H1 (cell line): ENCODE measurements at regions not wholly inside any gene's neighbourhood (a gene's known extent, or its start where the extent isn't known, plus 50 kb on each side); places are given as distances from the start of the nearest gene placed in this dataset.

ENCODE experiments used
- CTCF ChIA-PET: fragments of 300-600 bp; sonication (Branson Sonifier 250); formaldehyde crosslinking; loops from one replicate; lab custom pipeline; 2021; ENCODE audit not compliant: partially characterized antibody; lab: Charles Lee
- POLR2A ChIA-PET: fragments of 300-600 bp; sonication (Branson Sonifier 250); formaldehyde crosslinking; loops from one replicate; lab custom pipeline; 2021; ENCODE audit warnings: inconsistent platforms; ENCODE audit not compliant: partially characterized antibody; lab: Charles Lee
- DNase-seq, 2 experiments: peaks; one replicate each; pipeline versions ENCODE4 v3.0.0 to v3.0.0-alpha.2; 2010 to 2022; ENCODE audit warnings: low spot score in 2 of 2, low read depth in 1 of 2, mixed read lengths in 1 of 2
- FAIRE-seq: peaks from 2 replicates; lab custom pipeline; 2011; peaks lifted over from hg19 to GRCh38; lab: Jason Lieb, UNC
- H2AFZ ChIP-seq: 2 replicates; pipeline ENCODE4 v1.8.1; 2012; ENCODE audit warnings: low read length, inconsistent platforms
- H2AK5ac ChIP-seq: 2 replicates; pipeline ENCODE4 v1.6.1; 2013; ENCODE audit warnings: low read depth, low read length
- H2BK120ac ChIP-seq: replicated peaks from 2 replicates; pipeline ENCODE3; 2013; ENCODE audit warnings: low read depth, low read length, inconsistent platforms
- H2BK12ac ChIP-seq: 2 replicates; pipeline ENCODE4 v1.6.1; 2013; ENCODE audit warnings: low read depth, low read length
- H2BK15ac ChIP-seq: 2 replicates; pipeline ENCODE4 v1.6.1; 2013; ENCODE audit warnings: low read length
- H2BK20ac ChIP-seq: 2 replicates; pipeline ENCODE4 v1.6.1; 2013; ENCODE audit warnings: low read length
- H2BK5ac ChIP-seq: 2 replicates; pipeline ENCODE4 v1.6.1; 2013; ENCODE audit warnings: low read depth, low read length
- H3K14ac ChIP-seq: 2 replicates; pipeline ENCODE4 v1.6.1; 2013; ENCODE audit warnings: inconsistent platforms; ENCODE audit not compliant: insufficient read length
- H3K18ac ChIP-seq: 2 replicates; pipeline ENCODE4 v1.6.1; 2013; ENCODE audit warnings: low read length; ENCODE audit errors: extremely low read depth
- H3K23ac ChIP-seq: 2 replicates; pipeline ENCODE4 v1.6.1; 2013; ENCODE audit warnings: inconsistent platforms; ENCODE audit not compliant: insufficient read length
- H3K23me2 ChIP-seq: 2 replicates; pipeline ENCODE4 v1.6.1; 2013; ENCODE audit warnings: low read depth, low read length
- H3K27ac ChIP-seq: 2 replicates; pipeline ENCODE4 v1.6.1; 2011; ENCODE audit warnings: low read depth, low read length, inconsistent platforms
- H3K27me3 ChIP-seq, 4 experiments: replicated peaks in 1 of 4; 1 replicate in 1 of 4; 2 replicates in 3 of 4; pipeline versions ENCODE4 v1.6.1 to v1.8.1; 2011 to 2013; ENCODE audit warnings: low read length in 3 of 4, mild to moderate bottlenecking in 3 of 4, inconsistent platforms in 2 of 4, mixed read lengths in 2 of 4, moderate library complexity in 1 of 4; ENCODE audit not compliant: control insufficient read depth in 3 of 4, insufficient read depth in 3 of 4; ENCODE audit errors: extremely low read depth in 1 of 4
- H3K36me3 ChIP-seq, 4 experiments: 2 replicates each; pipeline versions ENCODE4 v1.6.1 to v1.8.1; 2011 to 2013; ENCODE audit warnings: mild to moderate bottlenecking in 4 of 4, low read length in 3 of 4, moderate library complexity in 2 of 4, control low read depth in 1 of 4, inconsistent platforms in 1 of 4; ENCODE audit not compliant: insufficient read depth in 4 of 4, control insufficient read depth in 2 of 4
- H3K4ac ChIP-seq: replicated peaks from 2 replicates; pipeline ENCODE3; 2013; ENCODE audit warnings: low read length, low read depth, mixed read lengths, inconsistent platforms; ENCODE audit not compliant: insufficient read length
- H3K4me1 ChIP-seq, 4 experiments: replicated peaks in 1 of 4; 1 replicate in 1 of 4; 2 replicates in 3 of 4; pipeline versions ENCODE4 v1.6.1 to v1.8.1; 2011 to 2013; ENCODE audit warnings: low read length in 3 of 4, inconsistent platforms in 2 of 4, mixed read lengths in 1 of 4; ENCODE audit not compliant: insufficient read depth in 4 of 4, control insufficient read depth in 3 of 4
- H3K4me2 ChIP-seq, 2 experiments: 2 replicates each; pipeline versions ENCODE4 v1.6.1 to v1.8.1; 2011 to 2013; ENCODE audit warnings: low read depth in 2 of 2, low read length in 2 of 2, control low read depth in 1 of 2, inconsistent platforms in 1 of 2, mild to moderate bottlenecking in 1 of 2; ENCODE audit not compliant: insufficient read depth in 1 of 2
- H3K4me3 ChIP-seq, 4 experiments: fragments of 200-600, 300-600 bp in 1 of 4; sonication (generic), shearing (Covaris generic), sonication (Bioruptor Twin) in 1 of 4; 2 replicates each; pipeline versions ENCODE4 v1.5.1 to v1.8.1; 2011 to 2016; ENCODE audit warnings: low read length in 4 of 4, low read depth in 3 of 4, control low read depth in 2 of 4, inconsistent platforms in 2 of 4, mild to moderate bottlenecking in 2 of 4, mixed read lengths in 1 of 4, moderate library complexity in 1 of 4; ENCODE audit not compliant: insufficient read depth in 2 of 4; ENCODE audit errors: extremely low read depth in 1 of 4
- H3K56ac ChIP-seq: replicated peaks from 2 replicates; pipeline ENCODE3; 2013; ENCODE audit warnings: low read depth, mild to moderate bottlenecking, mixed read lengths, low read length, inconsistent platforms; ENCODE audit not compliant: insufficient read length
- H3K79me1 ChIP-seq: 2 replicates; pipeline ENCODE4 v1.6.1; 2013; ENCODE audit warnings: low read depth, low read length, control low read depth
- H3K79me2 ChIP-seq, 2 experiments: 2 replicates each; pipeline versions ENCODE4 v1.6.1 to v1.8.1; 2012 to 2013; ENCODE audit warnings: low read length in 2 of 2, mild to moderate bottlenecking in 2 of 2, inconsistent platforms in 1 of 2; ENCODE audit not compliant: insufficient read depth in 2 of 2, control insufficient read depth in 1 of 2
- H3K9ac ChIP-seq, 4 experiments: replicated peaks in 1 of 4; 1 replicate in 1 of 4; 2 replicates in 3 of 4; pipeline versions ENCODE4 v1.6.1 to v1.8.1; 2011 to 2013; ENCODE audit warnings: low read depth in 3 of 4, low read length in 3 of 4, control low read depth in 2 of 4, mild to moderate bottlenecking in 2 of 4, moderate library complexity in 2 of 4, inconsistent platforms in 1 of 4; ENCODE audit errors: extremely low read depth in 1 of 4
- H3K9me3 ChIP-seq, 2 experiments: 2 replicates each; pipeline versions ENCODE4 v1.6.1 to v1.8.1; 2012 to 2013; ENCODE audit warnings: mild to moderate bottlenecking in 2 of 2, moderate library complexity in 2 of 2, control low read depth in 1 of 2, inconsistent platforms in 1 of 2, low read depth in 1 of 2, low read length in 1 of 2, mixed read lengths in 1 of 2; ENCODE audit not compliant: insufficient read depth in 2 of 2
- H4K20me1 ChIP-seq, 2 experiments: replicated peaks in 1 of 2; 2 replicates each; pipeline versions ENCODE3 to v1.8.1; 2011 to 2013; ENCODE audit warnings: inconsistent platforms in 2 of 2, low read length in 2 of 2, mild to moderate bottlenecking in 1 of 2; ENCODE audit not compliant: insufficient read depth in 2 of 2, control insufficient read depth in 1 of 2
- H4K5ac ChIP-seq: 2 replicates; pipeline ENCODE4 v1.6.1; 2013; ENCODE audit warnings: low read length, low read depth, mixed read lengths, inconsistent platforms; ENCODE audit not compliant: insufficient read length
- H4K8ac ChIP-seq: 2 replicates; pipeline ENCODE4 v1.8.0; 2013; ENCODE audit warnings: mild to moderate bottlenecking, moderate library complexity, low read length, inconsistent platforms; ENCODE audit not compliant: insufficient read depth; ENCODE audit errors: extremely low read depth
- H4K91ac ChIP-seq: replicated peaks from 2 replicates; pipeline ENCODE3; 2013; ENCODE audit warnings: low read length, mixed read lengths, inconsistent platforms; ENCODE audit not compliant: insufficient read length
- CHD2 ChIP-seq: IDR thresholded peaks from 2 replicates; pipeline ENCODE4 v1.6.1; 2012; ENCODE audit warnings: low read length, improper control_type of control experiment
- GTF2F1 ChIP-seq: IDR thresholded peaks from 2 replicates; pipeline ENCODE4 v1.6.1; 2012; ENCODE audit warnings: low read depth, low read length, improper control_type of control experiment, borderline replicate concordance
- JUND ChIP-seq: IDR thresholded peaks from 2 replicates; pipeline ENCODE4 v1.6.1; 2011; ENCODE audit warnings: mild to moderate bottlenecking, improper control_type of control experiment, low read length
- POLR2A ChIP-seq, 2 experiments: IDR thresholded peaks; 1 replicate in 1 of 2; 2 replicates in 1 of 2; pipeline ENCODE4 v1.6.1; 2011; ENCODE audit warnings: low read depth in 2 of 2, low read length in 2 of 2, mild to moderate bottlenecking in 2 of 2; ENCODE audit errors: control extremely low read depth in 1 of 2
- SAP30 ChIP-seq: fragments of 300-600 bp; sonication (generic); IDR thresholded peaks from 2 replicates; pipeline ENCODE4 v1.7.1; 2012; ENCODE audit warnings: low read length, moderate library complexity, mild to moderate bottlenecking, inconsistent platforms; ENCODE audit not compliant: insufficient read depth, insufficient replicate concordance
- SP2 ChIP-seq: IDR thresholded peaks from 2 replicates; pipeline ENCODE4 v1.6.1; 2012; ENCODE audit warnings: mild to moderate bottlenecking, low read length, inconsistent platforms
- WGBS, 2 experiments: shearing (Covaris generic) in 1 of 2; methylation state at CpG; one replicate each; pipeline versions ENCODE4 v1.1.6 to v1.1.7; 2013 to 2015; ENCODE audit warnings: low lambda C conversion rate in 2 of 2, mixed read lengths in 2 of 2, inconsistent platforms in 1 of 2, low coverage in 1 of 2, missing lambda C conversion rate in 1 of 2; ENCODE audit not compliant: insufficient replicate concordance in 2 of 2, insufficient coverage in 1 of 2, insufficient read length in 1 of 2; ENCODE audit errors: extremely low coverage in 1 of 2, missing lambda C conversion rate in 1 of 2; 5-methylcytosine and 5-hydroxymethylcytosine counted together

DNA sequence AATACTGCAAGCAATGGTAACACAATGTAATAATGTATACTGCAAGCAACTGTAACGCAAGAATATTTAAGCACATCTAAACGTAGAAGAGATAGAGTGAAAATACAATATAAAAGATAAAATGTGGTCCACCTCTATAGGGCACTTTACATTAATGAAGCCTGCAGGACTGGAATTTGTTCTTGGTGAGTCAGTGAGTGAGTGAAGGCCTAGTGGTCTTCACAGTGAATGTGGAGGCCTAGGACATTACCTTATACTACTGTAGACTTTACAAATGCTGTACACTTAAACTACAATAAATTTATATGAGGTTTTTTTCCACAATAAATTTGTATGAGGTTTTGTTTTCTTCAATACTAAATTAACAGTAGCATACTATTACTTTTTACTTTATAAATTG lies 287.4 kb upstream of the SNX7 start:
- Histone ChIP-seq H3K9me3 (no peaks in the 10 kb centered on the region), H2BK15ac (no peak overlapping the region), H2BK5ac (no peak overlapping the region), H4K20me1 (no peaks in the 10 kb centered on the region), H3K23me2 (no peaks in the 10 kb centered on the region), H2BK120ac (no peak overlapping the region), H3K9ac (no peak overlapping the region), H3K18ac (no peak overlapping the region), H3K4me3 (no peak overlapping the region), H2AK5ac (no peak overlapping the region), H3K27ac (no peak overlapping the region), H2AFZ (no peak overlapping the region), H3K27me3 (no peaks in the 10 kb centered on the region), H3K14ac (no peak overlapping the region), H3K23ac (no peak overlapping the region), H4K5ac (no peak overlapping the region), H3K4ac (no peak overlapping the region), H4K91ac (no peak overlapping the region), H3K56ac (no peak overlapping the region), H3K79me1 (no peaks in the 10 kb centered on the region), H3K79me2 (no peaks in the 10 kb centered on the region), H3K4me1 (no peaks in the 10 kb centered on the region), H4K8ac (no peak overlapping the region), H2BK12ac (no peak overlapping the region), H2BK20ac (no peak overlapping the region), H3K4me2 (no peak overlapping the region), H3K36me3 (no peaks in the 10 kb centered on the region)
- WGBS, 2 experiments: 94% methylated on average over 2 of the region's 2 CpGs; no CpG with 5 or more reads in 1 of the 2 experiments
- ChIA-PET CTCF (interaction anchor here (0.9 to 1.2 kb wide), 2 partner anchors 11 to 13 kb away, joined by 3 read pairs; no protein-coding TSS in a partner anchor), POLR2A (no interaction called here)
- no peak for FAIRE-seq
- no peak for DNase-seq
- TF ChIP-seq GTF2F1: no peak
- no peak for TF ChIP-seq SP2
- no peak for TF ChIP-seq JUND
- no peak for TF ChIP-seq POLR2A (IDR thresholded peaks at IDR 0.05; ENCODE audit: control extremely low read depth in 1 of 2, low read depth in 2 of 2, low read length in 2 of 2)
- TF ChIP-seq CHD2: no peak
- no peak for TF ChIP-seq SAP30
